Kidney (tissue), 13 donors: ENCODE measurements at regions not wholly inside any gene's neighbourhood (a gene's known extent, or its start where the extent isn't known, plus 50 kb on each side); places are given as distances from the start of the nearest gene placed in this dataset.
"Not testable (repeated sequence)": the region's sequence is repeated elsewhere in the genome, so short reads cannot be mapped to it uniquely, and the experiment has no call there.

ENCODE experiments used
- DNase-seq, 5 donors: peaks; one replicate each; pipeline ENCODE4 v3.0.0-alpha.2; 2013 to 2020
- FAIRE-seq: peaks from 2 replicates; lab custom pipeline; 2012; peaks lifted over from hg19 to GRCh38; lab: Jason Lieb, UNC
- H3K27ac ChIP-seq, 2 donors: one replicate each; pipeline ENCODE4 v1.7.0; 2013; ENCODE audit warnings: low read depth in 2 of 2, low read length in 2 of 2, inconsistent platforms in 1 of 2
- H3K27me3 ChIP-seq: one replicate; pipeline ENCODE4 v1.7.1; 2013; ENCODE audit warnings: low read length, inconsistent platforms; ENCODE audit not compliant: control insufficient read depth, insufficient read depth
- H3K36me3 ChIP-seq, 3 donors: one replicate each; pipeline versions ENCODE4 v1.7.0 to v1.7.1; 2013; ENCODE audit warnings: low read length in 3 of 3, control low read depth in 1 of 3, inconsistent platforms in 1 of 3; ENCODE audit not compliant: insufficient read depth in 3 of 3, control insufficient read depth in 2 of 3
- H3K4me1 ChIP-seq, 3 donors: one replicate each; pipeline versions ENCODE4 v1.7.0 to v1.7.1; 2013; ENCODE audit warnings: low read length in 3 of 3, inconsistent platforms in 1 of 3, low read depth in 1 of 3; ENCODE audit not compliant: control insufficient read depth in 2 of 3, insufficient read depth in 2 of 3
- H3K4me3 ChIP-seq, 3 donors: one replicate each; pipeline versions ENCODE4 v1.7.0 to v1.8.1; 2013; ENCODE audit warnings: low read length in 3 of 3, control low read depth in 1 of 3, inconsistent platforms in 1 of 3
- H3K9ac ChIP-seq, 3 donors: one replicate each; pipeline versions ENCODE4 v1.7.0 to v1.7.1; 2013; ENCODE audit warnings: low read length in 3 of 3, control low read depth in 1 of 3, inconsistent platforms in 1 of 3
- H3K9me3 ChIP-seq, 3 donors: one replicate each; pipeline versions ENCODE4 v1.7.0 to v1.7.1; 2013; ENCODE audit warnings: low read length in 3 of 3, control low read depth in 1 of 3, inconsistent platforms in 1 of 3; ENCODE audit not compliant: control insufficient read depth in 2 of 3, insufficient read depth in 1 of 3
- intact Hi-C: fragments of 100-400 bp; cut with DNase I; formaldehyde crosslinking; loops from one replicate; pipeline ENCODE4 v1.11.1; 2022
- TF ChIP-seq, protein P1 (sequence below): IDR thresholded peaks from 3 replicates; pipeline ENCODE4 v1.5.1; 2012; ENCODE audit warnings: mild to moderate bottlenecking, moderate library complexity, borderline replicate concordance; ENCODE audit not compliant: insufficient read depth; ENCODE audit errors: extremely low read depth
- donor health status: control.
- donor health status: control.
- donor health status: control.
- donor health status: control.
- donor health status: control.
- donor health status: DM: yes; HTN: yes; CAD: no.
- donor health status: Normal renal cell carcinoma (clear cell type).

DNA sequence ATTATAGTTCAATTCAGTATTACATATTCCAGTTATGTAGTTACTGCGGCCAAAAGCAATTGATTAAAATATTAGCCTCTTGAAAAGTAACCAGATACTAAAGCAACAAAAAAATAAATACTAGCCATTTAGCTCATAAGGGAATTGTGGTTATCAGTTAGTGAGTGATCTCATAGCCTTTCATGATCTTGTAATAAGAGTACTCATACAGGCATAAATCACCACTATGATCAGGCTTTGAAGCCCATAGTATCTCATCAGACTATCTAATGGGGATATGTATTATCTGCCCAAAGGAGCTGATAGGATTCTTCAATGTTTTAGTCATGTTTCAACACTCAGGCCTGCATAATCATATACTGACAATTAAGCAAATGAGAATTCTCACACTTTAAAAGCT is 184.1 kb upstream of the CCDC54 start:
- Histone ChIP-seq H3K27ac (no peak overlapping the region), H3K36me3 (no peaks in the 10 kb centered on the region), H3K27me3 (no peaks in the 10 kb centered on the region), H3K9ac (no peak overlapping the region), H3K9me3 (no peaks in the 10 kb centered on the region), H3K4me1 (no peaks in the 10 kb centered on the region), H3K4me3 (no peak overlapping the region)
- TF ChIP-seq, protein P1, sequence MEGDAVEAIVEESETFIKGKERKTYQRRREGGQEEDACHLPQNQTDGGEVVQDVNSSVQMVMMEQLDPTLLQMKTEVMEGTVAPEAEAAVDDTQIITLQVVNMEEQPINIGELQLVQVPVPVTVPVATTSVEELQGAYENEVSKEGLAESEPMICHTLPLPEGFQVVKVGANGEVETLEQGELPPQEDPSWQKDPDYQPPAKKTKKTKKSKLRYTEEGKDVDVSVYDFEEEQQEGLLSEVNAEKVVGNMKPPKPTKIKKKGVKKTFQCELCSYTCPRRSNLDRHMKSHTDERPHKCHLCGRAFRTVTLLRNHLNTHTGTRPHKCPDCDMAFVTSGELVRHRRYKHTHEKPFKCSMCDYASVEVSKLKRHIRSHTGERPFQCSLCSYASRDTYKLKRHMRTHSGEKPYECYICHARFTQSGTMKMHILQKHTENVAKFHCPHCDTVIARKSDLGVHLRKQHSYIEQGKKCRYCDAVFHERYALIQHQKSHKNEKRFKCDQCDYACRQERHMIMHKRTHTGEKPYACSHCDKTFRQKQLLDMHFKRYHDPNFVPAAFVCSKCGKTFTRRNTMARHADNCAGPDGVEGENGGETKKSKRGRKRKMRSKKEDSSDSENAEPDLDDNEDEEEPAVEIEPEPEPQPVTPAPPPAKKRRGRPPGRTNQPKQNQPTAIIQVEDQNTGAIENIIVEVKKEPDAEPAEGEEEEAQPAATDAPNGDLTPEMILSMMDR, result no peak
- DNase-seq (no peak), FAIRE-seq (no peak)
- intact Hi-C loops, result no loop called here

- peak overlapping the region in 1 of 2 donors; percentile 19 for H3K27ac ChIP-seq
- no peaks in the 10 kb centered on the region for H3K27me3 ChIP-seq
- peaks cover 0 to 3% (median 2%) of the 10 kb centered on the region in 3 donors for H3K4me1 ChIP-seq
- no peaks in the 10 kb centered on the region for H3K36me3 ChIP-seq
- no peaks in the 10 kb centered on the region for H3K9me3 ChIP-seq
- H3K9ac ChIP-seq, result no peak overlapping the region
- no peak overlapping the region for H3K4me3 ChIP-seq
- FAIRE-seq (no peak), DNase-seq (peak in 3 of 5 donors; percentile 26 to 88 (median 66))
- intact Hi-C loops, result no loop called here
- TF ChIP-seq, protein P1, result no peak
These were observed 178.6 kb upstream of the CCDC54 start for GRCh38 chr3:107198581-107199181.

DNA sequence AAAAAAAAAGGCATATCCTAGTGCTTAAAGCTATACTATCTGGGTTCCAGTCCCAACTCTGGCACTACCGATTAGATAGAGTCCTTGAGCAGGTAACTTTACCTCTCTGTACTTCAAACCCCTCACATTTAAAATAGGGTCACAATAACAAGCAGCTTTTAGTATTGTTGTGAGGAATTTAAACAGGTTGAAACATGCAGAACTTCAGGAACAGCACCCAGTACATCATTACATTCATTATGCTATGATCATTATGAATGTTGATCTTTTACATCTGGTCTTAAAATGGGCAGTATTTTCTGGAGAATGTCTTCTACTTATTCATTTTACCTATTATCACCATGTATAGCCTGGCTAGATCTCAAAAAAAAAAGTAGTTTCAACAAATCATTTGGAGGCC is 176.1 kb upstream of the CCDC54 start:
- intact Hi-C loops, result no loop called here
- Histone ChIP-seq H3K9ac (no peak overlapping the region), H3K27ac (no peak overlapping the region), H3K4me1 (peaks cover 0 to 3% (median 2%) of the 10 kb centered on the region in 3 donors), H3K9me3 (no peaks in the 10 kb centered on the region), H3K36me3 (no peaks in the 10 kb centered on the region), H3K4me3 (no peak overlapping the region), H3K27me3 (no peaks in the 10 kb centered on the region)
- TF ChIP-seq, protein P1, result no peak
- no peak for FAIRE-seq
- DNase-seq, result no peak

- H3K9ac ChIP-seq, H3K4me3 ChIP-seq, H3K9me3 ChIP-seq, H3K27me3 ChIP-seq, intact Hi-C loops, H3K36me3 ChIP-seq, H3K27ac ChIP-seq, DNase-seq, H3K4me1 ChIP-seq, FAIRE-seq: not testable (repeated sequence)
These were observed 174.4 kb upstream of the CCDC54 start for GRCh38 chr3:107202885-107203284.
